ENCODE measurements at regions not wholly inside any gene's neighbourhood (a gene's known extent, or its start where the extent isn't known, plus 50 kb on each side); places are given as distances from the start of the nearest gene placed in this dataset.

DNA sequence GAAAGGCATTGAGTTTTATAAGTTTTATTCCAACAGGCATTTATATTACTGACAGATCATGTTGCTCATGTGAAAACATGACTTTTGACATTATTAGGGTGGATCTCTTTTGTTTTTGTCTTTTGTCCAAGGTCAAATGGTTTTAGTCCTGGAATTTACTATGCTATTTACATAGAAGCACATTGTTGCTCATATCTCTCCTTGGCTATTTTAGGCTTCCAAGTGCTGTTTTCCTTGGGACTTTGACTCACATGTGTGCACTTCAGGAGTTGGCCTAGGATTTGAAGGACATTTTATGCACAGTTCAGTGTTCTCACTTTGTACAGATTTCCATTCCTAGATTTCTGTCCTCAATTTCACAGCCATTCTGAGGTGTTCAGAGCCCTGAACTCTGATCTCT is 225.7 kb downstream of the PYDC2 start:
- TF ChIP-seq, protein P1, sequence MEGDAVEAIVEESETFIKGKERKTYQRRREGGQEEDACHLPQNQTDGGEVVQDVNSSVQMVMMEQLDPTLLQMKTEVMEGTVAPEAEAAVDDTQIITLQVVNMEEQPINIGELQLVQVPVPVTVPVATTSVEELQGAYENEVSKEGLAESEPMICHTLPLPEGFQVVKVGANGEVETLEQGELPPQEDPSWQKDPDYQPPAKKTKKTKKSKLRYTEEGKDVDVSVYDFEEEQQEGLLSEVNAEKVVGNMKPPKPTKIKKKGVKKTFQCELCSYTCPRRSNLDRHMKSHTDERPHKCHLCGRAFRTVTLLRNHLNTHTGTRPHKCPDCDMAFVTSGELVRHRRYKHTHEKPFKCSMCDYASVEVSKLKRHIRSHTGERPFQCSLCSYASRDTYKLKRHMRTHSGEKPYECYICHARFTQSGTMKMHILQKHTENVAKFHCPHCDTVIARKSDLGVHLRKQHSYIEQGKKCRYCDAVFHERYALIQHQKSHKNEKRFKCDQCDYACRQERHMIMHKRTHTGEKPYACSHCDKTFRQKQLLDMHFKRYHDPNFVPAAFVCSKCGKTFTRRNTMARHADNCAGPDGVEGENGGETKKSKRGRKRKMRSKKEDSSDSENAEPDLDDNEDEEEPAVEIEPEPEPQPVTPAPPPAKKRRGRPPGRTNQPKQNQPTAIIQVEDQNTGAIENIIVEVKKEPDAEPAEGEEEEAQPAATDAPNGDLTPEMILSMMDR (IDR thresholded peaks at IDR 0.05), result no peak
- no peak for TF ChIP-seq POLR2A (IDR thresholded peaks at IDR 0.05)

Measured in vagina (tissue), 2 donors.